HG02759 (cell line): ENCODE measurements at regions not wholly inside any gene's neighbourhood (a gene's known extent, or its start where the extent isn't known, plus 50 kb on each side); places are given as distances from the start of the nearest gene placed in this dataset.

Source experiments
- ATAC-seq: cut with Tn5 transposase; IDR thresholded peaks from one replicate; pipeline ENCODE4 v1.9.1; 2021; ENCODE audit warnings: mild to moderate bottlenecking, moderate library complexity; ENCODE audit not compliant: unreplicated experiment

- no peak for ATAC-seq
Observed at GRCh38 chr6:105917038-105917695, 169.0 kb upstream of the PRDM1 start.

GRCh38 chr6:105911106-105911629 is 175.0 kb upstream of the PRDM1 start:
- no peak for ATAC-seq

DNA sequence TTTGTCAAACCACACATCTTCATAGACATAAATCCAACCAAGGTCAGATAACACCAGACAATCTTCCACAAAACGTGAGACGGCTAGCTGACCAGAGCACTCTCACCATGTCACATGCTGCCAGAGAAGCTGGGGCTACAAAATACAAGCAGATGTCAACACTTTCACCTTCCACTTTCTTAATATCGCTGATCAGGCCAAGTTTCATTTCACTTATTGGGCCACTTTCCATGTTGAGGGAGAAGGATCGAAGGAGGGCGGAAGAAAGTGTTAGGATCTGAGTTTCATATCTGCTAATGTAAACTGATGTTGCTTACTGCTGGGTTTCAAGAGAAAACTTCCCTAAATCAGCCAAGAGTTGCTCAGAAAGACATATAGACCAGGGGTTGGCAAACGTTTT is 177.0 kb upstream of the PRDM1 start:
- ATAC-seq: no peak

GRCh38 chr6:105907991-105908390 is 178.1 kb upstream of the PRDM1 start:
- ATAC-seq: no peak

- ATAC-seq: no peak
Observed at GRCh38 chr6:105907301-105907700, 178.8 kb upstream of the PRDM1 start.

DNA sequence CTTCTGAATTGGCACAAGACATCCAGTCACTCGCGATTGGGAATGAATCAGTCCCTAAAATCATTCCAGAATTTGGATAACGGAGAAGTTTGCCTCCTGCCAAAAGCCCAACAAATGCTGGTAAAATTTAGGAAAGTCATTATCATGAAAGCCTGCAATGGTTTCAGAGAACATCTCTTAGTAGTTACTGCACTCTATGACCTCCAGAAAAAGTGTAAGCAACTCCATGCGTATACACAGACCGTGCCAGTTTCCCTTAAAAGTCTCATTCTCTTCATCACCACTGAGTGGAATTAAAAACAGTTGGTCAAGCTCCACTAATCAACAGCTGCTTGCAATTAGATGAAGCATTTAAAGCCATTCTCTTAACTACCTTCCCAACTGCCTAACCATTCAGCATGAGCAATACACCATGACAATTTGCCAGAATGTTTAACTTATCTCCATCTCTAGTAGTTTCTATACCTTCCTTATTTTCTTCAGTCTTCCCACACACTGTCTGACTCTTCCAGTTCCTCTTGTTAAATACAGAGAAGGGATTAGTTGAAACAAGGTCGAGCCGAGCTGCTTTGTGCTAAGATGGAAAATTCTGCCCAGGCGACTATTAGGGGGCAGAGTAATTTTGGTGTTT is 183.6 kb upstream of the PRDM1 start:
- no peak for ATAC-seq

DNA sequence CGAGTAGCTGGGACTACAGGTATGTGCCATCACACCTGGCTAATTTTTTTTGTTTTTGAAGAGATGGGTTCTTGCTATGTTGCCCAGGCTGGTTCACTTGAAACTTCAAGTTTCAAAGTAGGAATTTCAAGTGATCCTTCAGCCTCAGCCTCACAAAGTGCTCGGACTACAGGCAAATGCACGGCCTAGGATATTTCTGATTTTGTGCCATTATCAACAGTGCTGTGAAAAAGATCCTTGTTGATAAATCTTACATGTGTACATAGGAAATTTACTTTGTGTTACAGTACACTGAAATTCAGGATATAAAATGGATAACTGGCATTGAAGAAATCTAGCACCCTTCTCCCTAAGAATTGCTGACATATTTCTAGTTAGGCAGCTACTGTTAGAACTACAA is 184.6 kb upstream of the PRDM1 start:
- no peak for ATAC-seq

GRCh38 chr6:105900125-105900937 is 185.8 kb upstream of the PRDM1 start:
- ATAC-seq: no peak

- ATAC-seq: peak; percentile 78
Observed at GRCh38 chr6:105898286-105898685, 187.8 kb upstream of the PRDM1 start.

DNA sequence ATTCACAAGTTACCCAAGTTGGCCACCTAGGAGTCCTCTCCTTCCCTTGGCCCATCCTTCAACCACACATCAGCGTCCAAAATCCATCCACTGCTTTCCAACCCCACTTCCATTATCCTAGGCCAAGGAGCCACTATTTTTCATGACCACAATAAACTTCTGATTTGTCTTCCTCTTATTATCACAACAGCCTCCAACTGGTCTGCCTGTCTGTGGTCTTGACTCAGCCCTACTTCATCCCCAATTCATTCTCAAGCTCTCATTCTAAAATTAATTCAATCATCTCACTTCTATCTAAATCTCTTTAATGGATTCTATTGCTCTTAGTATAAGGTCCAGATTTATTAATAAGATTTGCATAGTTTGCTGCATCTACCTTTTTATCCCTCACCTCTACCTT is 189.0 kb upstream of the PRDM1 start:
- ATAC-seq: no peak

GRCh38 chr6:105896821-105897095 is 189.4 kb upstream of the PRDM1 start:
- ATAC-seq: no peak

- ATAC-seq: peak; percentile 31
Observed at GRCh38 chr6:105896052-105896820, 189.9 kb upstream of the PRDM1 start.

GRCh38 chr6:105894556-105894955 is 191.6 kb upstream of the PRDM1 start:
- no peak for ATAC-seq

- no peak for ATAC-seq
Observed at GRCh38 chr6:105893741-105894140, 192.4 kb upstream of the PRDM1 start.

DNA sequence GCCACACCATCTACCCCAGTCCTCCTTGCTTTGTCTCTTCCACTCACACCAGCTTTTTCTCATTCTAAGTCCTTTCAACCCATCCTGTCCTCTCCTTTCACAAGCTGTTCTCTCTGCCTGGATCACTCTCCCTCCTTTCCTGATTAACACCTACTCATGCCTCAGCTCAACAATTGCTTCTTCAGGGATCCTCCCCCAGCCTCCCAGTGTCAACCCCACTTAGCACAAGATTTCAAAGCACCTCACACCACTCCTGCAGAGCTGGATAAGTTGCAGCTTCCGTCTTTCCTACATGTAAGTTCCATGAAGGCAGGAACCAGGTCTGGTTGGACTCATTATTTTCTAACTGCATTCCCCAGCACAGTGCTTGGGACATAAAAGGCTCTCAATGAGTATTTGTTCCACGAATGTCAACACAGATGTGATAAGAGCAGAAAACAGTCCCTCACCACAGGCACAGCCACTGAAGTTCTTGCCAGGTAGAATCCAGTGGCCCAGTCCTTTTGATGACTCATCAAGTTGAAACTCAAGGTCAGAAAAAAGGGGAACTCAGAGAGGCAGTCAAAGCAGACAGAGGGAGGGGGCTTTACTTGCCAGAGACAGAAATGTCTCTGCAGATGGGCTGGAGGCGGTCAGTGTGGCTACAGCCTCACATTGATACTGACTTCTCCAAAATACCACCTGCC is 193.4 kb upstream of the PRDM1 start:
- peak; percentile 92 for ATAC-seq

DNA sequence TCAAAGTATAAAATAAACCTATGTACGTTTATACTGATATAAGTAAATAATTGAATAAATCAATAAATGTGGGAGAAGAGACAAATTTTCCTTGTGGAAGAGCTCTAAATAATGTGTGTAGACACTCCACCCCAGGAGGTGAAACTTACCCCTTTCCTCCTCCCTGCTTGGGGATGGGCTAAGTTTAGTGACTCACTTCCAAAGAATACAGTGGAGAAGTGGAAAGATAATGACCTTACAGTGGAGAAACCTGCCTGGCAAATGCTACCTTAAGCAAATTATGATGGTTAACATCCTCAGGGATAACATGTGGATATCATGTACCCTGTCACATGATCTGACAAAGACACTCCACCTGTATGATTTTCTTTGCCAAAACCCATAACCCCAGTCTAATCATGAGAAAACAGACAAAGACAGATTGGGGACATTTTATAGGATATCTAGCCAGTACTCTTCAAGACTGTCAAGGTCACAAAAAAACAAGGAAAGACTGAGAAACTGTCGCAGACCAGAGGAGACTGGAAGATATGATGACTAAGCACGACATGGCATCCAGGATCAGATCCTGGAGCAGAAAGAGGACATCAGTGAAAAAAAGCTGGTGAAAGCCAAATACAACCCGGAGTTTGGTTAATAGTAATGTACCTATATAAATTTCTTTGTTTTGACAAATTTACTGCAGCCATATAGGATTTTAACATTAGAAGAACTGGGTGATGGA is 195.5 kb upstream of the PRDM1 start:
- no peak for ATAC-seq

DNA sequence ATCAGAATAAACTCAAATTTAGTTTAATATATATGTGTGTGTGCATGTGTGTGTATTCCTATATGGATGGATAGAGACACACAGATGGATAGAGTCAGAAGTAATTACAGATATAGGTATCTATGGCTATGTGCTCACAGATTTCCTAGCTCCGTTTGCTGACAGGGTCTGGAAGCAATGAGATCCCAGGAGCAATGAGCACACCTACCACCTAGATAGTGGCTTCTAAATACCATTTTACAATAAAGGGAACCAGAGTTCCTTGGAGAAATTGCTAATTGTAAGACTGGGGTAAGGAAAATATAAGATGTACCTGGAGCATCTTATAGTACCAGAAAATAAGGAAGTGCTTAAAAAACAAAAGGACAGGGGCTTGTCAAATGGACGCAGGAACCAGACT is 196.2 kb upstream of the PRDM1 start:
- no peak for ATAC-seq

DNA sequence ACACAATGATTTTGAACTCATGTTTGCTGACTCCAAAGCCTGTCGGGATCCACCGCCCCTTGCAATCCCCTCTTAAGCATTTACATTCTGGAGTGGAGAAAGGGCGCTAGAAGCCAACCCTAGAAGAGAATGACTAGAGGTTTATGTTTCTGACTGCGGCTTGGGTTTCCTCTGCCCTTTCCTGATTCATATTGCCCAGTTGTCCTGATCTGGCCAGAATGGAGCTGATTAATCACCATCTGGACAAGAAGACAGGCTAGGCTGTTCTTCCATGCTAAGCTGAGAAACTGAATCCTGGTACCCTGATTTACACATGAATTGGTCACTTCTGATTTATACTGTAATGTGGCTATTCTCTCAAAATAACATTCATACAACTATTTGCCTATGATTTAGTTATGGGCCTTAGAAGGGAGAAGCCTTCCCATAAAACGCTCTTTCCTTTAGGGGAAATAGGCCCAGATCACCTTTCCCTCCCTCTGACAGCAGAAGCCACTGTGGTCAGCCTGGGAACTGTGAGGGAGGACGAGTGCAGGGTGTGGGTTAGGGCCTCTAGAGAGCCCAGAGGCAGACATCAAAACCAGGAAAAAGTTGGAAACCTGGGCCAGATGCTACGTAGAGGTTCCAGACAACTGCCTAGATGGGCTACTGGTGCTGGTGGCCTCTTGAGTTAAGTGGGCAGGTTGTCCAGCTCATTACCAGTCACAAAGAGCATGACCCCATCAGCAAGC is 199.2 kb upstream of the PRDM1 start:
- no peak for ATAC-seq

GRCh38 chr6:105886066-105886813 is 199.9 kb upstream of the PRDM1 start:
- ATAC-seq: no peak
